Transverse colon (tissue), 4 donors: ENCODE measurements at regions not wholly inside any gene's neighbourhood (a gene's known extent, or its start where the extent isn't known, plus 50 kb on each side); places are given as distances from the start of the nearest gene placed in this dataset.

Source experiments
- DNase-seq: peaks from one replicate; pipeline ENCODE4 v3.0.0-alpha.2; 2019
- H3K27ac ChIP-seq, 4 donors: fragments of 200-600 bp; sonication (generic); 2 replicates each; pipeline ENCODE4 v1.5.1; 2016 to 2018; ENCODE audit warnings: inconsistent platforms in 4 of 4
- H3K27me3 ChIP-seq: fragments of 200-600 bp; sonication (generic); 2 replicates; pipeline ENCODE4 v1.5.1; 2017; ENCODE audit warnings: inconsistent platforms
- H3K36me3 ChIP-seq, 4 donors: fragments of 200-600 bp; sonication (generic); 2 replicates each; pipeline ENCODE4 v1.5.1; 2017 to 2019; ENCODE audit warnings: inconsistent platforms in 4 of 4
- H3K4me1 ChIP-seq, 4 donors: fragments of 200-600 bp; sonication (generic); 2 replicates each; pipeline ENCODE4 v1.5.1; 2017 to 2020; ENCODE audit warnings: inconsistent platforms in 4 of 4
- H3K4me3 ChIP-seq, 4 donors: fragments of 200-600 bp; sonication (generic); 1 replicate in 1 of 4; 2 replicates in 3 of 4; pipeline versions ENCODE4 v1.5.1 to v1.6.1; 2017 to 2019; ENCODE audit warnings: inconsistent platforms in 4 of 4
- H3K9me3 ChIP-seq, 2 donors: fragments of 200-600 bp; sonication (generic); 2 replicates each; pipeline ENCODE4 v1.5.1; 2017 to 2019; ENCODE audit warnings: inconsistent platforms in 2 of 2
- CTCF ChIP-seq, 5 experiments: fragments of 200-600 bp in 3 of 5; fragments of 450-650 bp in 2 of 5; sonication (generic) in 3 of 5; IDR thresholded peaks; 1 replicate in 2 of 5; 2 replicates in 3 of 5; pipeline ENCODE4 v1.5.1; 2016 to 2017; ENCODE audit warnings: antibody characterized with exemption in 5 of 5, inconsistent platforms in 3 of 5, mild to moderate bottlenecking in 2 of 5, moderate library complexity in 1 of 5
- EP300 ChIP-seq: sonication (generic); formaldehyde crosslinking; IDR thresholded peaks from one replicate; pipeline ENCODE4 v1.6.1; 2017; ENCODE audit warnings: antibody characterized with exemption, low read depth
- POLR2A ChIP-seq: fragments of 450-650 bp; IDR thresholded peaks from one replicate; pipeline ENCODE4 v1.6.1; 2016; ENCODE audit warnings: antibody characterized with exemption, mild to moderate bottlenecking, moderate library complexity
- POLR2AphosphoS5 ChIP-seq, 3 donors: sonication (generic); formaldehyde crosslinking; IDR thresholded peaks; one replicate each; pipeline ENCODE4 v1.6.1; 2016; ENCODE audit warnings: antibody characterized with exemption in 3 of 3
- WGBS, 2 donors: methylation state at CpG; one replicate each; pipeline ENCODE4 v1.1.5; 2018; ENCODE audit warnings: low coverage in 1 of 2; 5-methylcytosine and 5-hydroxymethylcytosine counted together
- in situ Hi-C, 4 donors: fragments of 200-750 bp; cut with MboI; loops; one replicate each; pipeline versions ENCODE4 v1.15.0 to v1.15.1; 2017; ENCODE audit warnings: low sequenced_read_pairs in 3 of 4, low pct_ligation_motif_present in 1 of 4, low pct_unique_long_range_greater_than_20kb in 1 of 4
- intact Hi-C: fragments of 100-400 bp; cut with DNase I; formaldehyde crosslinking; loops from one replicate; pipeline ENCODE4 v1.15.1; 2023; ENCODE audit warnings: low total_unique reads

- Histone ChIP-seq H3K9me3 (no peaks in the 10 kb centered on the region), H3K36me3 (no peaks in the 10 kb centered on the region), H3K4me1 (no peaks in the 10 kb centered on the region), H3K4me3 (no peak overlapping the region), H3K27ac (no peak overlapping the region), H3K27me3 (no peaks in the 10 kb centered on the region)
- WGBS, 2 donors: 67% methylated on average over 4 of the region's 4 CpGs
- in situ Hi-C loops: no loop called here
- intact Hi-C loops: no loop called here
- DNase-seq: no peak
- no peak for TF ChIP-seq POLR2AphosphoS5 (IDR thresholded peaks at IDR 0.05)
- no peak for TF ChIP-seq CTCF (IDR thresholded peaks at IDR 0.05)
These were observed 90.3 kb upstream of the FAM174B start for GRCh38 chr15:92745845-92746271.

- Histone ChIP-seq H3K4me1 (no peaks in the 10 kb centered on the region), H3K27me3 (no peaks in the 10 kb centered on the region), H3K36me3 (no peaks in the 10 kb centered on the region), H3K9me3 (no peaks in the 10 kb centered on the region), H3K27ac (no peak overlapping the region), H3K4me3 (no peak overlapping the region)
- in situ Hi-C loops: no loop called here
- TF ChIP-seq CTCF (IDR thresholded peaks at IDR 0.05): no peak
- TF ChIP-seq EP300: no peak
- TF ChIP-seq POLR2A: no peak
- TF ChIP-seq POLR2AphosphoS5 (IDR thresholded peaks at IDR 0.05): no peak
- DNase-seq: no peak
- intact Hi-C loops: no loop called here
- WGBS, 2 donors: 75 to 90% methylated on average over 2 to 3 of the region's 3 CpGs
These were observed 91.5 kb upstream of the FAM174B start for GRCh38 chr15:92747047-92747446.

- Histone ChIP-seq H3K4me3 (no peak overlapping the region), H3K27ac (no peak overlapping the region), H3K27me3 (no peaks in the 10 kb centered on the region), H3K36me3 (no peaks in the 10 kb centered on the region), H3K4me1 (no peaks in the 10 kb centered on the region), H3K9me3 (no peaks in the 10 kb centered on the region)
- TF ChIP-seq POLR2A (no peak), CTCF (IDR thresholded peaks at IDR 0.05) (no peak), POLR2AphosphoS5 (IDR thresholded peaks at IDR 0.05) (no peak), EP300 (no peak)
- in situ Hi-C loops: no loop called here
- WGBS, 2 donors: 65% methylated on average over 4 of the region's 4 CpGs
- intact Hi-C loops: no loop called here
- DNase-seq: no peak
These were observed 93.6 kb upstream of the FAM174B start for GRCh38 chr15:92749216-92749615.

GRCh38 chr15:92749946-92750345, 94.4 kb upstream of the FAM174B start:
- no peaks in the 10 kb centered on the region for H3K36me3 ChIP-seq
- DNase-seq: no peak
- no peaks in the 10 kb centered on the region for H3K4me1 ChIP-seq
- TF ChIP-seq POLR2AphosphoS5 (IDR thresholded peaks at IDR 0.05): no peak
- TF ChIP-seq EP300: no peak
- TF ChIP-seq CTCF (IDR thresholded peaks at IDR 0.05): no peak
- no peak for TF ChIP-seq POLR2A
- no peaks in the 10 kb centered on the region for H3K9me3 ChIP-seq
- no peak overlapping the region for H3K27ac ChIP-seq
- no peak overlapping the region for H3K4me3 ChIP-seq
- intact Hi-C loops (no loop called here), in situ Hi-C loops (no loop called here)
- no peaks in the 10 kb centered on the region for H3K27me3 ChIP-seq
- 84 to 87% methylated on average over 4 of the region's 4 CpGs for WGBS, 2 donors
